ENCODE measurements at regions not wholly inside any gene's neighbourhood (a gene's known extent, or its start where the extent isn't known, plus 50 kb on each side); places are given as distances from the start of the nearest gene placed in this dataset.

DNA sequence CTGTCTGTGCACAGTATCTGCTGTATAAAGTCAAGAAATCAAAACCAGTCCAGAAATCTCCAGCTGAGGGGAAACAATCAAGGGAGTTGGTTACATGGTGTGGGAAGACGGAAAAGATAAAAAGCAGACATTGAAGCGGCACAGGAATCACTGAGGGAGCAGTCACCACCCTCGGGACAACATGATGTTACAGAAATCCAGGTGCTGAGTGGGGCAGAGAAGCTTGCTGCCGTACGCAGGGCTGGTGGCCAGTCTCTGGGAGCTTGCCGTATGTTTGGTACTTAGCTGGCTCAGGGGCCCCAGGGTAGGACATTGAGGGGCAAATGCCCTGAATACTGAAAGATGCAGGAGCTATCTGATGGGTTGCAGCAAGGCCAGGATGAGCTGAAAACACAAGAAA lies 237.9 kb downstream of the EDEM1 start:
- no peaks in the 10 kb centered on the region for H3K27me3 ChIP-seq (ENCODE audit: control insufficient read depth, insufficient read depth, low read length)

DNA sequence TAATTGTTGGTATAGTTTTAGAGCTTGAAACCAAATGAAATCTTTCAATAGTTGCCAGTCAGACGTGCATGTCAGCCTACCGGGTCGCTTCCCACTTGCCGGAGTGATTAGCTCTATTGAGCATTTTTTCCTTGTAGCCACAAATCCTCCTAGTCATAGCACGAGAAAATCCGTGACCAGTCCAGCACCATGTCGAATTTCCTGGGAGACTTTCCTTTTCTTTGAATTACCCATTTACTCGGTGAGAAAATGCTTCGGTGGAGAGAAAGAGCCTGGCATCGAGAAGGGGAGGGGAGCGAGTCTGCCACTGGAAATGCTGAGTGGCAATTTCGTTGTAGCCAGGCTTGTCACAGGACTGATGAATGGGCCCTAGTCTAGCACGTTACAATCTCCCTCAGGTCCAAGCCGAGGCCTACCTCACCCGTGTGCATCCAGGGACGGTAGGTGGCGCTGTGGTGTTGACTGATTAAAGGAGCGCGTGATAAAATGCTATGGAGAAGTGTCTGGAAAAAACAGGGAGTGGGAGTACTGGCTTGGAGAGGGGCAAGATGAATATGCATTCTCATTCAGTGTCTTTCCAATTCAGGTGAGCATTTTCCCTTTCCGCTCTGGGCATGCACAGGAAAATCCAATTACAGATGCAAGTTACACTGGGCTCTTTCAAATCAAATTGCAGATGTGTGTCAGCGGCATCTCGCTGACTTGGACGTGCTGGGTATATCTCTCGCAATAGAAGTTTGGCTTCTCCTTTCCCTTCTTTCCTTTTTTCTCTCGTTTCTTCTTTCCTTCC lies 238.8 kb downstream of the EDEM1 start:
- Histone ChIP-seq H3K4me1 (ENCODE audit: control insufficient read depth, insufficient read depth, low read length) (peaks cover 31% of the 10 kb centered on the region), H3K9ac (ENCODE audit: low read length) (no peak overlapping the region), H3K9me3 (ENCODE audit: control insufficient read depth, low read length) (no peaks in the 10 kb centered on the region), H3K27me3 (ENCODE audit: control insufficient read depth, insufficient read depth, low read length) (no peaks in the 10 kb centered on the region), H3K4me3 (ENCODE audit: low read length) (no peak overlapping the region), H3K36me3 (ENCODE audit: control insufficient read depth, insufficient read depth, low read length) (no peaks in the 10 kb centered on the region)

More for the DNA sequence above, 237.9 kb downstream of the EDEM1 start:
- Histone ChIP-seq H3K36me3 (ENCODE audit: control insufficient read depth, insufficient read depth, low read length) (no peaks in the 10 kb centered on the region), H3K4me3 (ENCODE audit: low read length) (no peak overlapping the region), H3K4me1 (ENCODE audit: control insufficient read depth, insufficient read depth, low read length) (peaks cover 31% of the 10 kb centered on the region), H3K9me3 (ENCODE audit: control insufficient read depth, low read length) (no peaks in the 10 kb centered on the region), H3K9ac (ENCODE audit: low read length) (no peak overlapping the region)

DNA sequence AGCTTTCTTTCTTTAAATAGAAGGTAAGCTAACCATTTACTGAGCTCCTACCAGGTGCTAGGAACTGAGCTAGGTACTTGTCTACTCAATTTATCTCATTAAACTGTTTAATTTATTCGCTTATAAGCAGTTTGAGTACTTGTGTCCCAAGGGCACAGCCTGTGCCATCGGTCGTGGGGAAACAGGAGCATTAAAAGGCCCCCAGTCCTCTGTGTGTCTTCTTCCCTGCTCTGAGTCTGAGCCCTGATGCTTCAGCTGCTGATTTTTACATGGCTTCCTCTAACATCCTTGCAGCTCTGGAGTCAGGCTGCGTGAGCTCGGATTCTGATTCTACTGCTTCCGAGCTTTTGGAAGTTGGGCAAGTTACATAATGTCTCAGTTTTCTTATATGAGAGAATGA lies 239.5 kb downstream of the EDEM1 start:
- no peaks in the 10 kb centered on the region for H3K9me3 ChIP-seq (ENCODE audit: control insufficient read depth, low read length)
- no peak overlapping the region for H3K4me3 ChIP-seq (ENCODE audit: low read length)
- peaks cover 31% of the 10 kb centered on the region for H3K4me1 ChIP-seq (ENCODE audit: control insufficient read depth, insufficient read depth, low read length)
- no peaks in the 10 kb centered on the region for H3K27me3 ChIP-seq (ENCODE audit: control insufficient read depth, insufficient read depth, low read length)
- no peaks in the 10 kb centered on the region for H3K36me3 ChIP-seq (ENCODE audit: control insufficient read depth, insufficient read depth, low read length)
- H3K9ac ChIP-seq (ENCODE audit: low read length), result no peak overlapping the region

GRCh38 chr3:5427938-5428337 lies 240.4 kb downstream of the EDEM1 start:
- Histone ChIP-seq H3K4me1 (ENCODE audit: control insufficient read depth, insufficient read depth, low read length) (peaks cover 31% of the 10 kb centered on the region), H3K36me3 (ENCODE audit: control insufficient read depth, insufficient read depth, low read length) (no peaks in the 10 kb centered on the region), H3K4me3 (ENCODE audit: low read length) (no peak overlapping the region), H3K27me3 (ENCODE audit: control insufficient read depth, insufficient read depth, low read length) (no peaks in the 10 kb centered on the region), H3K9ac (ENCODE audit: low read length) (no peak overlapping the region), H3K9me3 (ENCODE audit: control insufficient read depth, low read length) (no peaks in the 10 kb centered on the region)

GRCh38 chr3:5428607-5429516 lies 241.4 kb downstream of the EDEM1 start:
- Histone ChIP-seq H3K4me1 (ENCODE audit: control insufficient read depth, insufficient read depth, low read length) (peaks cover 23% of the 10 kb centered on the region), H3K9me3 (ENCODE audit: control insufficient read depth, low read length) (no peaks in the 10 kb centered on the region), H3K4me3 (ENCODE audit: low read length) (no peak overlapping the region), H3K27me3 (ENCODE audit: control insufficient read depth, insufficient read depth, low read length) (no peaks in the 10 kb centered on the region), H3K9ac (ENCODE audit: low read length) (no peak overlapping the region), H3K36me3 (ENCODE audit: control insufficient read depth, insufficient read depth, low read length) (no peaks in the 10 kb centered on the region)

GRCh38 chr3:5429517-5429890 lies 242.0 kb downstream of the EDEM1 start:
- Histone ChIP-seq H3K9ac (ENCODE audit: low read length) (no peak overlapping the region), H3K4me1 (ENCODE audit: control insufficient read depth, insufficient read depth, low read length) (peaks cover 21% of the 10 kb centered on the region), H3K9me3 (ENCODE audit: control insufficient read depth, low read length) (no peaks in the 10 kb centered on the region)

GRCh38 chr3:5430701-5431100 lies 243.2 kb downstream of the EDEM1 start:
- Histone ChIP-seq H3K9ac (ENCODE audit: low read length) (no peak overlapping the region), H3K4me1 (ENCODE audit: control insufficient read depth, insufficient read depth, low read length) (peaks cover 21% of the 10 kb centered on the region), H3K9me3 (ENCODE audit: control insufficient read depth, low read length) (no peaks in the 10 kb centered on the region), H3K4me3 (ENCODE audit: low read length) (no peak overlapping the region), H3K36me3 (ENCODE audit: control insufficient read depth, insufficient read depth, low read length) (no peaks in the 10 kb centered on the region), H3K27me3 (ENCODE audit: control insufficient read depth, insufficient read depth, low read length) (no peaks in the 10 kb centered on the region)

More at GRCh38 chr3:5429517-5429890, 242.0 kb downstream of the EDEM1 start:
- Histone ChIP-seq H3K36me3 (ENCODE audit: control insufficient read depth, insufficient read depth, low read length) (no peaks in the 10 kb centered on the region), H3K4me3 (ENCODE audit: low read length) (no peak overlapping the region), H3K27me3 (ENCODE audit: control insufficient read depth, insufficient read depth, low read length) (no peaks in the 10 kb centered on the region)

- Histone ChIP-seq H3K9ac (ENCODE audit: low read length) (no peak overlapping the region), H3K4me1 (ENCODE audit: control insufficient read depth, insufficient read depth, low read length) (peaks cover 21% of the 10 kb centered on the region), H3K36me3 (ENCODE audit: control insufficient read depth, insufficient read depth, low read length) (no peaks in the 10 kb centered on the region), H3K9me3 (ENCODE audit: control insufficient read depth, low read length) (no peaks in the 10 kb centered on the region), H3K27me3 (ENCODE audit: control insufficient read depth, insufficient read depth, low read length) (no peaks in the 10 kb centered on the region), H3K4me3 (ENCODE audit: low read length) (no peak overlapping the region)
Observed at GRCh38 chr3:5431146-5431545, 243.6 kb downstream of the EDEM1 start.

DNA sequence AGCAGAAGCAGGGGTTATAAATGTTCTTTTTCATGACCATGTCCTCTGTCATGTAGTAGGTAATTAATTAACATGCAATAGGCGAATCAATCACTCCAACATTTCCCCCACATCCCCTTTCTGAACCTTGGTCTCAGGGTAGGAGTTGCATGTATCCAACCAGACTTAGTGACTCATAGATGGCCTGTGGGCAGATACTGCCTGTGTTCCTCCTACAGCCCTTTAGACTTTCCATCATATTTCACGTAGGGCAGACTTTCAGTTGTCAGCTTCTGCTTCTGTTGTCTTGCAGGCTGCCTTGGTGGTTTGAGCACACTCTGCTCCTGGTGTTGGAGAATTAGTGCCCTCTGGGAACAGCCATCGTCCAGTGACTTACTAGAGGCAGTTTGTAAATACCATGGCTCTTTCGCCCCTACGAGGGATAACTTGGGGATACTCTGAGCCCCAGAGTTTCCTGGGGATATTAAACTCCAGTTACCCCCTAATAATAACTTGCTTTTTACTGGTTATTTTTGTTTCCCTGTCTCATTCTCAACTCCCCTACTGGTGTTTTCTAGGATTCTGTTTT lies 244.4 kb downstream of the EDEM1 start:
- H3K36me3 ChIP-seq (ENCODE audit: control insufficient read depth, insufficient read depth, low read length), result no peaks in the 10 kb centered on the region
- no peak overlapping the region for H3K4me3 ChIP-seq (ENCODE audit: low read length)
- no peaks in the 10 kb centered on the region for H3K27me3 ChIP-seq (ENCODE audit: control insufficient read depth, insufficient read depth, low read length)

GRCh38 chr3:5437296-5437782 lies 249.8 kb downstream of the EDEM1 start:
- no peaks in the 10 kb centered on the region for H3K27me3 ChIP-seq (ENCODE audit: control insufficient read depth, insufficient read depth, low read length)
- no peak overlapping the region for H3K9ac ChIP-seq (ENCODE audit: low read length)
- H3K36me3 ChIP-seq (ENCODE audit: control insufficient read depth, insufficient read depth, low read length), result no peaks in the 10 kb centered on the region
- no peaks in the 10 kb centered on the region for H3K9me3 ChIP-seq (ENCODE audit: control insufficient read depth, low read length)
- H3K4me3 ChIP-seq (ENCODE audit: low read length), result no peak overlapping the region
- H3K4me1 ChIP-seq (ENCODE audit: control insufficient read depth, insufficient read depth, low read length), result peaks cover 6% of the 10 kb centered on the region

More for the DNA sequence above, 244.4 kb downstream of the EDEM1 start:
- peaks cover 21% of the 10 kb centered on the region for H3K4me1 ChIP-seq (ENCODE audit: control insufficient read depth, insufficient read depth, low read length)
- H3K9ac ChIP-seq (ENCODE audit: low read length), result no peak overlapping the region
- no peaks in the 10 kb centered on the region for H3K9me3 ChIP-seq (ENCODE audit: control insufficient read depth, low read length)

DNA sequence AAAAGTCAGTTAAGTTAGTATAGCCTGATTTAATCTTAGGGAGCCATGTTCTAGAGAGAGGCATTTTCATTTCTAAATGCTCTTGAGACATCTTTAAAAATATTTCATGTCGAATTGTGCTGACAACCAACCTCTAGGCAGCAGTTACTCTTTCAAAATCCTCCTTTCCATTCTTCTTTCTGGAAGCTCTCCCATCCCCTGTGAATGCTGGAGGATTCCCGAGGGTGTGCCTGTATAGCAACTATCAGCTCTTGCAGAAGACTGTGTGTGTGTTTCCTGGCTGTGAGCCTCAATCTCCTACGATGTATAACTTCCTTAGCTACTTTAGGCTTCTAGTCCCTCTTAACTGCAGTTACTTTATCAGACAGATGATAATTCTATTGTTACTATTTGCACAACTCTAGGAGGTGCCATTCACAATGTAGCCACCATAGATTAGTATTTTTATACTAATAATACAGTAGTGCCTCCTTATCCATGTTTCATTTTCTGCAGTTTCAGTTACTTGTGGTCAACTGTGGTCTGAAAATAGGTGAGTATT lies 250.3 kb downstream of the EDEM1 start:
- no peaks in the 10 kb centered on the region for H3K9me3 ChIP-seq (ENCODE audit: control insufficient read depth, low read length)
- H3K4me1 ChIP-seq (ENCODE audit: control insufficient read depth, insufficient read depth, low read length), result peaks cover 6% of the 10 kb centered on the region
- no peaks in the 10 kb centered on the region for H3K36me3 ChIP-seq (ENCODE audit: control insufficient read depth, insufficient read depth, low read length)
- H3K27me3 ChIP-seq (ENCODE audit: control insufficient read depth, insufficient read depth, low read length), result no peaks in the 10 kb centered on the region
- no peak overlapping the region for H3K9ac ChIP-seq (ENCODE audit: low read length)
- H3K4me3 ChIP-seq (ENCODE audit: low read length), result no peak overlapping the region

Data from mucosa of stomach (tissue), 1 donor.